OCI-LY3 (cell line): ENCODE measurements at regions not wholly inside any gene's neighbourhood (a gene's known extent, or its start where the extent isn't known, plus 50 kb on each side); places are given as distances from the start of the nearest gene placed in this dataset.

ENCODE experiments used
- EZH2phosphoT487 ChIP-seq: fragments of 200-600 bp; shearing (Covaris generic); IDR thresholded peaks from 2 replicates; pipeline ENCODE4 v1.6.1; 2018; ENCODE audit warnings: antibody characterized with exemption, mixed run types, low read depth
- TF ChIP-seq, protein P1 (sequence below): fragments of 200-600, 300-600 bp; sonication (generic); IDR thresholded peaks from 2 replicates; pipeline ENCODE4 v1.5.1; 2014; ENCODE audit warnings: antibody characterized with exemption, low read length, low read depth

DNA sequence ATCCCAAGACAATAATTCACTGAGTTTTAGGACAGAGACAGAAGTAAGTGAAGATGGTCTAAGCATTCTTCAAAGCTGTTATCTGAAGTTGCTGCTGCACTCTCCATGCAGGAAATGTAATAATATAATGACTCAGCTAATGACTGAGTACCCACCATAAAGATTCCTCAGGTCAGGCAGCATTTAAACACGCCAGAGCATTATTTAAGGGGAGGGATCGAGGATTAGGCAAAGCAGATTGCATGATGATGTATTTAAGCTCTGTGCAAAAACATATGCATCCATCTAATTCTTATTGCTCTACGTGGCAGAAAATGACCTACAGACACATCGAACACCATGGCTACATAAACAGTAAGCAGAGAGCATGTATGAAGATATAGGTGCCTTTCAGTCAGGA, 216.4 kb downstream of the UNC5CL start:
- TF ChIP-seq, protein P1, sequence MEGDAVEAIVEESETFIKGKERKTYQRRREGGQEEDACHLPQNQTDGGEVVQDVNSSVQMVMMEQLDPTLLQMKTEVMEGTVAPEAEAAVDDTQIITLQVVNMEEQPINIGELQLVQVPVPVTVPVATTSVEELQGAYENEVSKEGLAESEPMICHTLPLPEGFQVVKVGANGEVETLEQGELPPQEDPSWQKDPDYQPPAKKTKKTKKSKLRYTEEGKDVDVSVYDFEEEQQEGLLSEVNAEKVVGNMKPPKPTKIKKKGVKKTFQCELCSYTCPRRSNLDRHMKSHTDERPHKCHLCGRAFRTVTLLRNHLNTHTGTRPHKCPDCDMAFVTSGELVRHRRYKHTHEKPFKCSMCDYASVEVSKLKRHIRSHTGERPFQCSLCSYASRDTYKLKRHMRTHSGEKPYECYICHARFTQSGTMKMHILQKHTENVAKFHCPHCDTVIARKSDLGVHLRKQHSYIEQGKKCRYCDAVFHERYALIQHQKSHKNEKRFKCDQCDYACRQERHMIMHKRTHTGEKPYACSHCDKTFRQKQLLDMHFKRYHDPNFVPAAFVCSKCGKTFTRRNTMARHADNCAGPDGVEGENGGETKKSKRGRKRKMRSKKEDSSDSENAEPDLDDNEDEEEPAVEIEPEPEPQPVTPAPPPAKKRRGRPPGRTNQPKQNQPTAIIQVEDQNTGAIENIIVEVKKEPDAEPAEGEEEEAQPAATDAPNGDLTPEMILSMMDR: no peak
- TF ChIP-seq EZH2phosphoT487: no peak
